SK-N-SH (cell line): ENCODE measurements at regions not wholly inside any gene's neighbourhood (a gene's known extent, or its start where the extent isn't known, plus 50 kb on each side); places are given as distances from the start of the nearest gene placed in this dataset.

Source experiments
- CTCF ChIA-PET: fragments of 300-600, 350-600 bp; formaldehyde crosslinking; extraction: SDS; loops from one replicate; lab custom pipeline; 2021; lab: Yijun Ruan, JAX
- POLR2A ChIA-PET: fragments of 350-600 bp; sonication (Branson Sonifier 250); formaldehyde crosslinking; extraction: SDS; loops from one replicate; lab custom pipeline; 2020; ENCODE audit warnings: antibody characterized with exemption, inconsistent platforms; lab: Yijun Ruan, JAX
- DNase-seq: peaks from one replicate; pipeline ENCODE4 v3.0.0; 2012
- H2AFZ ChIP-seq: fragments of 200-600 bp; sonication (generic); 2 replicates; pipeline ENCODE4 v1.8.1; 2016; ENCODE audit warnings: antibody characterized with exemption, mild to moderate bottlenecking, low read depth
- H3F3A ChIP-seq: fragments of 200-600 bp; sonication (generic); replicated peaks from 2 replicates; pipeline ENCODE3; 2016; ENCODE audit warnings: antibody characterized with exemption, mild to moderate bottlenecking; ENCODE audit not compliant: insufficient read depth
- H3K27ac ChIP-seq, 2 experiments: fragments of 200-500 bp in 1 of 2; fragments of 200-600 bp in 1 of 2; sonication (Bioruptor generic) in 1 of 2; sonication (generic), shearing (Covaris generic) in 1 of 2; 2 replicates each; pipeline versions ENCODE4 v1.5.1 to v1.6.1; 2014 to 2016; ENCODE audit warnings: low read depth in 2 of 2, inconsistent platforms in 1 of 2, low read length in 1 of 2, mild to moderate bottlenecking in 1 of 2, mixed read lengths in 1 of 2
- H3K27me3 ChIP-seq: fragments of 200-600 bp; sonication (generic), shearing (Covaris generic); 2 replicates; pipeline ENCODE4 v1.6.1; 2016; ENCODE audit warnings: mixed run types; ENCODE audit not compliant: insufficient read depth
- H3K36me3 ChIP-seq, 2 experiments: fragments of 200-500 bp in 1 of 2; fragments of 200-600 bp in 1 of 2; sonication (Bioruptor generic) in 1 of 2; sonication (generic) in 1 of 2; replicated peaks in 1 of 2; 2 replicates each; pipeline versions ENCODE3 to v1.5.1; 2014 to 2016; ENCODE audit warnings: low read length in 1 of 2, mild to moderate bottlenecking in 1 of 2; ENCODE audit not compliant: insufficient read depth in 2 of 2, control insufficient read depth in 1 of 2
- H3K4me1 ChIP-seq, 2 experiments: fragments of 200-500 bp in 1 of 2; fragments of 200-600 bp in 1 of 2; sonication (Bioruptor generic) in 1 of 2; sonication (generic), shearing (Covaris generic) in 1 of 2; 2 replicates each; pipeline versions ENCODE4 v1.5.1 to v1.6.1; 2014 to 2016; ENCODE audit warnings: low read depth in 1 of 2, low read length in 1 of 2, mixed run types in 1 of 2; ENCODE audit not compliant: insufficient read depth in 2 of 2, control insufficient read depth in 1 of 2
- H3K4me2 ChIP-seq: fragments of 200-600 bp; sonication (generic), shearing (Covaris generic); 2 replicates; pipeline ENCODE4 v1.6.1; 2017; ENCODE audit warnings: mixed run types
- H3K4me3 ChIP-seq, 2 experiments: fragments of 200-500 bp in 1 of 2; fragments of 200-600 bp in 1 of 2; sonication (Bioruptor generic) in 1 of 2; sonication (generic), shearing (Covaris generic) in 1 of 2; 2 replicates each; pipeline versions ENCODE4 v1.5.1 to v1.8.1; 2014 to 2016; ENCODE audit warnings: low read depth in 2 of 2, inconsistent platforms in 1 of 2, low read length in 1 of 2, mild to moderate bottlenecking in 1 of 2, mixed read lengths in 1 of 2, moderate library complexity in 1 of 2
- H3K79me2 ChIP-seq: fragments of 200-600 bp; sonication (generic); 2 replicates; pipeline ENCODE4 v1.8.1; 2017; ENCODE audit warnings: mild to moderate bottlenecking; ENCODE audit not compliant: insufficient read depth
- H3K9ac ChIP-seq: fragments of 200-600 bp; sonication (generic); 2 replicates; pipeline ENCODE4 v1.6.1; 2017; ENCODE audit warnings: mixed run types
- H3K9me2 ChIP-seq: fragments of 200-600 bp; sonication (generic); 2 replicates; pipeline ENCODE4 v1.6.1; 2017; ENCODE audit warnings: mixed run types
- H3K9me3 ChIP-seq: fragments of 200-600 bp; sonication (generic); 2 replicates; pipeline ENCODE4 v1.6.1; 2017; ENCODE audit warnings: mixed run types, mild to moderate bottlenecking, moderate library complexity
- H4K20me1 ChIP-seq: fragments of 200-600 bp; sonication (generic); 2 replicates; pipeline ENCODE4 v1.6.1; 2017; ENCODE audit warnings: mild to moderate bottlenecking, mixed run types; ENCODE audit not compliant: insufficient read depth
- CHD2 ChIP-seq: fragments of 150-350 bp; IDR thresholded peaks from 2 replicates; pipeline ENCODE4 v1.6.1; 2018; ENCODE audit warnings: low read length; ENCODE audit not compliant: partially characterized antibody
- CTCF ChIP-seq: fragments of 200-600 bp; sonication (generic); IDR thresholded peaks from 2 replicates; pipeline ENCODE4 v1.6.1; 2017; ENCODE audit warnings: antibody characterized with exemption, mild to moderate bottlenecking, moderate library complexity
- ELF1 ChIP-seq: IDR thresholded peaks from 2 replicates; pipeline ENCODE4 v1.4.0; 2012
- EP300 ChIP-seq, 2 experiments: IDR thresholded peaks; 2 replicates each; pipeline versions ENCODE4 v1.4.0 to v1.6.1; 2012; ENCODE audit warnings: borderline replicate concordance in 1 of 2, low read depth in 1 of 2, low read length in 1 of 2
- FOXM1 ChIP-seq: IDR thresholded peaks from 2 replicates; pipeline ENCODE4 v1.4.0; 2012; ENCODE audit warnings: low read depth, mild to moderate bottlenecking
- GABPA ChIP-seq: IDR thresholded peaks from 2 replicates; pipeline ENCODE4 v1.4.0; 2012; ENCODE audit warnings: low read depth, mild to moderate bottlenecking
- GATA2 ChIP-seq: sonication (generic); formaldehyde crosslinking; IDR thresholded peaks from 2 replicates; pipeline ENCODE4 v1.5.0; 2020; ENCODE audit warnings: mild to moderate bottlenecking, missing genetic modification reagents
- MXI1 ChIP-seq: IDR thresholded peaks from 2 replicates; pipeline ENCODE4 v1.6.1; 2012; ENCODE audit warnings: mild to moderate bottlenecking, low read depth, low read length, improper control_type of control experiment
- NFIC ChIP-seq: IDR thresholded peaks from 2 replicates; pipeline ENCODE4 v1.4.0; 2012; ENCODE audit warnings: borderline replicate concordance
- NRF1 ChIP-seq: IDR thresholded peaks from 2 replicates; pipeline ENCODE4 v1.6.1; 2012; ENCODE audit warnings: low read depth, mild to moderate bottlenecking, low read length
- POLR2AphosphoS5 ChIP-seq: IDR thresholded peaks from 2 replicates; pipeline ENCODE4 v1.6.1; 2012; ENCODE audit warnings: low read depth, low read length
- REST ChIP-seq: IDR thresholded peaks from 2 replicates; pipeline ENCODE4 v1.6.1; 2012; ENCODE audit warnings: mild to moderate bottlenecking, low read depth, low read length, moderate library complexity
- RFX5 ChIP-seq: IDR thresholded peaks from 2 replicates; pipeline ENCODE4 v1.6.1; 2012; ENCODE audit warnings: mild to moderate bottlenecking, improper control_type of control experiment, low read length
- USF2 ChIP-seq: fragments of 150-350 bp; IDR thresholded peaks from 2 replicates; pipeline ENCODE4 v1.6.1; 2017; ENCODE audit warnings: antibody characterized with exemption, low read length, low read depth, borderline replicate concordance
- YY1 ChIP-seq: IDR thresholded peaks from 2 replicates; pipeline ENCODE4 v1.4.0; 2012; ENCODE audit warnings: low read depth, mild to moderate bottlenecking
- ZBTB33 ChIP-seq: IDR thresholded peaks from 2 replicates; pipeline ENCODE4 v1.4.0; 2012; ENCODE audit warnings: low read depth, borderline replicate concordance
- WGBS: methylation state at CpG from one replicate; pipeline ENCODE4 v1.1.6; 2017; ENCODE audit warnings: low lambda C conversion rate; 5-methylcytosine and 5-hydroxymethylcytosine counted together

- TF ChIP-seq CTCF (no peak), YY1 (no peak), POLR2AphosphoS5 (no peak), ZBTB33 (no peak)
Measured at GRCh38 chr2:56017784-56018183, 94.2 kb upstream of the EFEMP1 start (continued).

GRCh38 chr2:56018267-56018666, 94.7 kb upstream of the EFEMP1 start:
- POLR2A ChIA-PET: no interaction called here
- TF ChIP-seq EP300 (IDR thresholded peaks at IDR 0.05; ENCODE audit: borderline replicate concordance in 1 of 2, low read depth in 1 of 2, low read length in 1 of 2): no peak
- TF ChIP-seq ELF1: no peak
- TF ChIP-seq, all 33 proteins: peak for 0
- no peak overlapping the region for H3K4me2 ChIP-seq

GRCh38 chr2:56021136-56021474, 97.5 kb upstream of the EFEMP1 start:
- no peak overlapping the region for H3K4me2 ChIP-seq
- H3K27ac ChIP-seq: no peak overlapping the region
- no peak overlapping the region for H3K9ac ChIP-seq
- ChIA-PET POLR2A (no interaction called here), CTCF (interaction anchor here (1.3 to 1.5 kb wide), 2 partner anchors 11 to 303 kb away, joined by 4 to 9 read pairs; no protein-coding TSS in a partner anchor)
- H4K20me1 ChIP-seq: no peaks in the 10 kb centered on the region
- WGBS: 79% methylated on average over 5 of the region's 5 CpGs
- no peaks in the 10 kb centered on the region for H3F3A ChIP-seq
- no peak for DNase-seq
- no peaks in the 10 kb centered on the region for H3K9me3 ChIP-seq
- no peaks in the 10 kb centered on the region for H3K79me2 ChIP-seq
- H2AFZ ChIP-seq: no peak overlapping the region
- H3K4me1 ChIP-seq: no peaks in the 10 kb centered on the region; a peak in 1 of 4 replicates
- H3K9me2 ChIP-seq: no peaks in the 10 kb centered on the region
- TF ChIP-seq CHD2: no peak
- TF ChIP-seq MXI1: no peak
- no peak for TF ChIP-seq RFX5
- no peak for TF ChIP-seq ELF1
- no peak for TF ChIP-seq NRF1
- no peak for TF ChIP-seq USF2
- no peak for TF ChIP-seq ZBTB33
- TF ChIP-seq NFIC: no peak
- TF ChIP-seq FOXM1: no peak
- no peak for TF ChIP-seq GABPA
- TF ChIP-seq GATA2 (CRISPR knock-in tag): no peak
- no peak for TF ChIP-seq REST
- H3K27me3 ChIP-seq: no peaks in the 10 kb centered on the region
- H3K36me3 ChIP-seq: no peaks in the 10 kb centered on the region
- H3K4me3 ChIP-seq: no peak overlapping the region

More at GRCh38 chr2:56018267-56018666, 94.7 kb upstream of the EFEMP1 start:
- no peaks in the 10 kb centered on the region for H3K79me2 ChIP-seq
- no peaks in the 10 kb centered on the region for H3K9me3 ChIP-seq
- no peak for DNase-seq
- 87% methylated on average over 7 of the region's 8 CpGs for WGBS
- H3K27ac ChIP-seq: no peak overlapping the region
- H3F3A ChIP-seq: no peaks in the 10 kb centered on the region
- peaks cover 0 to 4% of the 10 kb centered on the region in 2 experiments; a peak in 2 of 4 replicates for H3K4me1 ChIP-seq
- no peaks in the 10 kb centered on the region for H4K20me1 ChIP-seq
- H2AFZ ChIP-seq: no peak overlapping the region
- CTCF ChIA-PET: no interaction called here
- no peaks in the 10 kb centered on the region for H3K27me3 ChIP-seq
- no peak overlapping the region for H3K4me3 ChIP-seq
- H3K36me3 ChIP-seq: no peaks in the 10 kb centered on the region
- H3K9ac ChIP-seq: no peak overlapping the region
- no peaks in the 10 kb centered on the region for H3K9me2 ChIP-seq
